MM.1S (cell line): ENCODE measurements at regions not wholly inside any gene's neighbourhood (a gene's known extent, or its start where the extent isn't known, plus 50 kb on each side); places are given as distances from the start of the nearest gene placed in this dataset.

ENCODE experiments used
- DNase-seq: peaks from one replicate; pipeline ENCODE4 v3.0.0-alpha.2; 2015
- H2AFZ ChIP-seq: fragments of 300-600 bp; sonication (generic); 2 replicates; pipeline ENCODE4 v1.6.0; 2016; ENCODE audit warnings: antibody characterized with exemption, low read length
- H3F3A ChIP-seq: fragments of 300-600 bp; sonication (generic); 2 replicates; pipeline ENCODE4 v1.6.1; 2016; ENCODE audit warnings: mild to moderate bottlenecking, antibody characterized with exemption, low read length, moderate library complexity, mixed read lengths; ENCODE audit not compliant: insufficient read depth
- H3K27ac ChIP-seq: fragments of 300-600 bp; sonication (generic); 2 replicates; pipeline ENCODE4 v1.5.1; 2016; ENCODE audit warnings: mild to moderate bottlenecking, low read length
- H3K27me3 ChIP-seq: fragments of 300-600 bp; sonication (generic); replicated peaks from 2 replicates; pipeline ENCODE4 v1.6.0; 2016; ENCODE audit warnings: low read length; ENCODE audit not compliant: insufficient read depth
- H3K36me3 ChIP-seq: fragments of 300-600 bp; sonication (generic); replicated peaks from 2 replicates; pipeline ENCODE4 v1.6.1; 2016; ENCODE audit warnings: mild to moderate bottlenecking, low read length, mixed read lengths; ENCODE audit not compliant: insufficient read depth
- H3K4me1 ChIP-seq: fragments of 300-600 bp; sonication (generic); 2 replicates; pipeline ENCODE4 v1.6.1; 2016; ENCODE audit warnings: low read length, mixed read lengths
- H3K4me2 ChIP-seq: fragments of 300-600 bp; sonication (generic); 2 replicates; pipeline ENCODE4 v1.6.0; 2016; ENCODE audit warnings: low read depth, low read length
- H3K4me3 ChIP-seq: fragments of 300-600 bp; sonication (generic); 2 replicates; pipeline ENCODE4 v1.5.1; 2016; ENCODE audit warnings: low read length, mixed read lengths
- H3K79me2 ChIP-seq: fragments of 300-600 bp; sonication (generic); 2 replicates; pipeline ENCODE4 v1.6.1; 2016; ENCODE audit warnings: mixed run types, low read length, mixed read lengths
- H3K9ac ChIP-seq: fragments of 300-600 bp; sonication (generic); 2 replicates; pipeline ENCODE4 v1.6.1; 2016; ENCODE audit warnings: low read length, mixed read lengths
- H3K9me2 ChIP-seq: fragments of 300-600 bp; sonication (generic); replicated peaks from 2 replicates; pipeline ENCODE4 v1.6.1; 2016; ENCODE audit warnings: mild to moderate bottlenecking, low read length, mixed read lengths; ENCODE audit not compliant: insufficient read depth
- H3K9me3 ChIP-seq: fragments of 300-600 bp; sonication (generic); replicated peaks from 2 replicates; pipeline ENCODE4 v1.6.1; 2016; ENCODE audit warnings: mild to moderate bottlenecking, low read length, mixed read lengths; ENCODE audit not compliant: insufficient read depth
- H4K20me1 ChIP-seq: fragments of 300-600 bp; sonication (generic); 2 replicates; pipeline ENCODE4 v1.6.1; 2016; ENCODE audit warnings: mild to moderate bottlenecking, low read length, moderate library complexity, mixed read lengths; ENCODE audit not compliant: insufficient read depth
- CTCF ChIP-seq: fragments of 300-600 bp; sonication (generic); IDR thresholded peaks from 2 replicates; pipeline ENCODE4 v1.5.1; 2016; ENCODE audit warnings: antibody characterized with exemption, low read length, mixed read lengths
- EZH2 ChIP-seq: fragments of 300-600 bp; sonication (generic); optimal IDR thresholded peaks from 2 replicates; pipeline ENCODE3; 2017; ENCODE audit warnings: low read depth, mild to moderate bottlenecking, antibody characterized with exemption, low read length, mixed read lengths
- EZH2phosphoT487 ChIP-seq: fragments of 300-600 bp; sonication (generic); IDR thresholded peaks from 2 replicates; pipeline ENCODE4 v1.6.1; 2018; ENCODE audit warnings: antibody characterized with exemption, low read length

GRCh38 chrX:112913807-112914206, 73.2 kb upstream of the AMOT start:
- no peaks in the 10 kb centered on the region for H4K20me1 ChIP-seq

GRCh38 chrX:112910418-112910817, 69.8 kb upstream of the AMOT start:
- no peaks in the 10 kb centered on the region for H3K4me1 ChIP-seq
- no peak overlapping the region for H3K27ac ChIP-seq
- H2AFZ ChIP-seq: no peak overlapping the region
- no peak overlapping the region for H3K4me3 ChIP-seq
- no peaks in the 10 kb centered on the region for H3F3A ChIP-seq
- H3K79me2 ChIP-seq: no peaks in the 10 kb centered on the region
- H3K4me2 ChIP-seq: no peak overlapping the region
- H3K36me3 ChIP-seq: no peaks in the 10 kb centered on the region
- no peaks in the 10 kb centered on the region for H4K20me1 ChIP-seq
- no peak for DNase-seq
- TF ChIP-seq CTCF: no peak
- no peak overlapping the region for H3K9ac ChIP-seq
- no peaks in the 10 kb centered on the region for H3K9me2 ChIP-seq
- no peaks in the 10 kb centered on the region for H3K27me3 ChIP-seq
- no peaks in the 10 kb centered on the region for H3K9me3 ChIP-seq

More at GRCh38 chrX:112913807-112914206, 73.2 kb upstream of the AMOT start:
- H3K27me3 ChIP-seq: no peaks in the 10 kb centered on the region
- H3K9me2 ChIP-seq: no peaks in the 10 kb centered on the region
- no peaks in the 10 kb centered on the region for H3K79me2 ChIP-seq
- H3K9me3 ChIP-seq: no peaks in the 10 kb centered on the region
- no peaks in the 10 kb centered on the region for H3K4me1 ChIP-seq
- H3K36me3 ChIP-seq: no peaks in the 10 kb centered on the region
- H3K4me2 ChIP-seq: no peak overlapping the region
- no peak overlapping the region for H3K4me3 ChIP-seq
- no peak for DNase-seq
- H2AFZ ChIP-seq: no peak overlapping the region
- no peaks in the 10 kb centered on the region for H3F3A ChIP-seq
- TF ChIP-seq EZH2phosphoT487: no peak
- no peak for TF ChIP-seq CTCF
- no peak for TF ChIP-seq EZH2
- H3K27ac ChIP-seq: no peak overlapping the region
- H3K9ac ChIP-seq: no peak overlapping the region

GRCh38 chrX:112901869-112902725, 61.5 kb upstream of the AMOT start:
- H2AFZ ChIP-seq: no peak overlapping the region
- no peaks in the 10 kb centered on the region for H3F3A ChIP-seq
- no peaks in the 10 kb centered on the region for H4K20me1 ChIP-seq
- H3K36me3 ChIP-seq: no peaks in the 10 kb centered on the region
- TF ChIP-seq EZH2phosphoT487 (no peak), EZH2 (no peak), CTCF (no peak)
- no peak overlapping the region for H3K4me3 ChIP-seq
- no peak overlapping the region for H3K4me2 ChIP-seq
- no peaks in the 10 kb centered on the region for H3K27me3 ChIP-seq
- H3K9me2 ChIP-seq: no peaks in the 10 kb centered on the region
- no peaks in the 10 kb centered on the region for H3K4me1 ChIP-seq
- no peak for DNase-seq
- no peaks in the 10 kb centered on the region for H3K79me2 ChIP-seq
- no peaks in the 10 kb centered on the region for H3K9me3 ChIP-seq
- no peak overlapping the region for H3K27ac ChIP-seq
- H3K9ac ChIP-seq: no peak overlapping the region
